ENCODE measurements at regions not wholly inside any gene's neighbourhood (a gene's known extent, or its start where the extent isn't known, plus 50 kb on each side); places are given as distances from the start of the nearest gene placed in this dataset.

DNA sequence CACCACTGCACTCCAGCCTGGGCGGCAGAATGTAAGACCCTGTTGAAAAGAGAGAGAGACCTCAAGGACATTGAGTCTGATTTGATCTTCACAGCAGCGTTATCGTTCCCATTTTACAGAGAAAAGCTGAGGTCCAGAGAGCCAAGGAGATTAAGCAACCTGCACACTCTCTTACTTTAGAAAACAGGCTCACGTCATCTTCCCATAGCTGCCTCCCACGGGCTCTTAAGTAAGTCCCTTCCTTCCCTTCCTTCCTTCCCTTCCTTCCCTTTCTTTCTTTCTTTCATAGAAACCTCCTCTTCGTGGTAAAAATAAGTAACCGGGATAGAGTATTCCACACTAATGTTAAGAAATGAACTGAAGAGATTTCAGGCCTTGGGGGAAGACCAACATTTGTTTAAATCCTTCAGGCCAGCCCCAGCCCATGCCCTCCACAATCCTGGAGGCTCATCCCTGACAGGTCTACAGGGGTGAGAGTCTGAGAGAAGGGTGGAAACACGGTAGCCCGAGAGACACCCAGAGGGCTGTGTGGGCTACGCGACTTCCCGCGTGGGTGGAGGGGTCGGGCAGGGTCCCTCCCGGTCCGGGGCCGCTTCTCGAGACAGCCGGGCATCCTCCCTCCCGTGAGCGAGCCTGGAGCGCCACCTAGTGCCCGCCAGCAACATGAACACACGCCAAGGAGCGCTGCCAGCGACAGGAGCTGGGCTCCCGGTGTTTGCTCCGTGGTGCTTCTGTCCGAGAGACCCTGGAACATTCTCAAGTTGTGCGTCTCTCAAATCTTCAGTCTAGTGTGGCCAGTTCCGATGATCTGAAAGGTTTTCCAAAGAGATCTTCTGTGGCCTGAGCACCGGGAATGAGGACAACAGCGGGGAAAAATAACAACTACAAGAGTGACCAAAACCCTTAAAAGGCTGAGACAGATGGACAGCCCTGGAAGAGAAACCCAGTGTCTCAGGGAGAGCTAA is 160.3 kb downstream of the INO80D start (continued):
- TF ChIP-seq, protein P1, sequence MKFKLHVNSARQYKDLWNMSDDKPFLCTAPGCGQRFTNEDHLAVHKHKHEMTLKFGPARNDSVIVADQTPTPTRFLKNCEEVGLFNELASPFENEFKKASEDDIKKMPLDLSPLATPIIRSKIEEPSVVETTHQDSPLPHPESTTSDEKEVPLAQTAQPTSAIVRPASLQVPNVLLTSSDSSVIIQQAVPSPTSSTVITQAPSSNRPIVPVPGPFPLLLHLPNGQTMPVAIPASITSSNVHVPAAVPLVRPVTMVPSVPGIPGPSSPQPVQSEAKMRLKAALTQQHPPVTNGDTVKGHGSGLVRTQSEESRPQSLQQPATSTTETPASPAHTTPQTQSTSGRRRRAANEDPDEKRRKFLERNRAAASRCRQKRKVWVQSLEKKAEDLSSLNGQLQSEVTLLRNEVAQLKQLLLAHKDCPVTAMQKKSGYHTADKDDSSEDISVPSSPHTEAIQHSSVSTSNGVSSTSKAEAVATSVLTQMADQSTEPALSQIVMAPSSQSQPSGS (CRISPR knock-in tag; IDR thresholded peaks at IDR 0.05), result no peak
- TF ChIP-seq WIZ (CRISPR knock-in tag; IDR thresholded peaks at IDR 0.05), result no peak

DNA sequence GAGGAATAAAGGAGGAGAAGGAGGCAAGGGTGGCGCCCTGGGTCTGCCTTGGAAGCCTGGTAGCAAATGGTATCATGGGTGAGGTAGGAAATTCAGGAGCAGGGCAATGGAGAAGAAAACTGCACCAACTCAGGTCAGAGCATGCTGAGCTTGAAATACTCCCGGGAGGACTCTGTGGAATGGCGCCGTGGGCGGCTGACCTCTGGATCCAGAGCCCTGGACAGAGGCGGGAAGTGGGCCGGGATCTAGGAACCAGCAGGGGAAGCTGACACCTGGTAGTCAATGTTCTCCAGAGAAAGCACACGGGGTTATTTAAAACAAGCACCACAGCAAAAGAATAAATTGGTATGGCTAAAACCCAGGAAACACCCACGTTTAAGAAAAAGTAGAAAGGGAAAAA is 161.3 kb downstream of the INO80D start:
- FAIRE-seq (no peak), ATAC-seq (no peak), DNase-seq (ENCODE audit: low spot score) (no peak)
- no peaks in the 10 kb centered on the region for H3K79me2 ChIP-seq (ENCODE audit: insufficient read depth, low read length)
- H3K27ac ChIP-seq (ENCODE audit: extremely low read length, insufficient read depth, low read length), result no peak overlapping the region
- peaks cover 25% of the 10 kb centered on the region for H3K4me1 ChIP-seq (ENCODE audit: insufficient read depth, low read length)
- H2AFZ ChIP-seq (ENCODE audit: low read length), result no peak overlapping the region
- BruUV-seq (replicated peaks), result no TSS peak
- no peaks in the 10 kb centered on the region for H4K20me1 ChIP-seq (ENCODE audit: insufficient read depth, low read length)
- intact Hi-C loops (cut with micrococcal nuclease; ENCODE audit: unreplicated experiment) (loop anchor here (1.0 kb wide), 1 partner anchor 148 kb away; no protein-coding TSS in a partner anchor), in situ Hi-C loops (cut with HindIII; ENCODE audit: extremely low pct_ligation_motif_present, low pct_unique_long_range_greater_than_20kb) (loop anchor here (5.0 kb wide), 1 partner anchor 152 kb away; no protein-coding TSS in a partner anchor)
- no peak for TF ChIP-seq ZNF225 (CRISPR knock-in tag; IDR thresholded peaks at IDR 0.05)
- 0 out of 2 replicates have a peak, but pooled peaks have one; percentile 32 for TF ChIP-seq ZNF263 (CRISPR knock-in tag; IDR thresholded peaks at IDR 0.05)
- ChIA-PET POLR2A (no interaction called here), CTCF (ENCODE audit: low intra/inter-chr PET ratio, low total read pairs) (interaction anchor here (1.9 to 2.8 kb wide), 4 partner anchors 22 to 157 kb away, joined by 13 to 22 read pairs (median 17); no protein-coding TSS in a partner anchor)
- H3K4me2 ChIP-seq (ENCODE audit: low read depth, low read length), result no peak overlapping the region
- no peaks in the 10 kb centered on the region for H3K9me3 ChIP-seq (ENCODE audit: low read length)
- H3K4me3 ChIP-seq (replicated peaks in 1 of 3; ENCODE audit: insufficient read depth in 1 of 3, low read depth in 2 of 3, low read length in 3 of 3), result no peak overlapping the region
- H3K27me3 ChIP-seq (ENCODE audit: control insufficient read depth in 1 of 2, insufficient read depth in 2 of 2, low read length in 2 of 2), result peaks cover 5 to 68% of the 10 kb centered on the region in 2 experiments; a peak in 4 of 5 replicates
- WGBS (ENCODE audit: low lambda C conversion rate), result 14% methylated on average over 9 of the region's 9 CpGs
- H3K9ac ChIP-seq (ENCODE audit: insufficient read depth, low read depth, low read length), result no peak overlapping the region
- H3K36me3 ChIP-seq (replicated peaks in 1 of 2; ENCODE audit: control insufficient read depth in 1 of 2, insufficient read depth in 2 of 2, low read length in 2 of 2), result no peaks in the 10 kb centered on the region

Data from HepG2 (cell line).